Neural progenitor cell (in vitro differentiated cells): ENCODE measurements at regions not wholly inside any gene's neighbourhood (a gene's known extent, or its start where the extent isn't known, plus 50 kb on each side); places are given as distances from the start of the nearest gene placed in this dataset.

ENCODE experiments used
- DNase-seq: peaks from one replicate; pipeline ENCODE4 v3.0.0-alpha.2; 2016; ENCODE audit warnings: low spot score
- H2AFZ ChIP-seq: fragments of 200-600 bp; sonication (generic); replicated peaks from 2 replicates; pipeline ENCODE4 v1.6.1; 2016; ENCODE audit warnings: antibody characterized with exemption
- H3F3A ChIP-seq: fragments of 200-600 bp; sonication (generic); 2 replicates; pipeline ENCODE4 v1.6.1; 2016; ENCODE audit warnings: antibody characterized with exemption, low read depth
- H3K27ac ChIP-seq: fragments of 200-600 bp; sonication (generic); 2 replicates; pipeline ENCODE4 v1.5.1; 2016; ENCODE audit warnings: mild to moderate bottlenecking
- H3K27me3 ChIP-seq: fragments of 200-600 bp; sonication (generic); 2 replicates; pipeline ENCODE4 v1.6.1; 2016; ENCODE audit warnings: mild to moderate bottlenecking, moderate library complexity
- H3K36me3 ChIP-seq: fragments of 200-600 bp; sonication (generic); 2 replicates; pipeline ENCODE4 v1.5.1; 2016
- H3K4me1 ChIP-seq: fragments of 200-600 bp; sonication (generic); 2 replicates; pipeline ENCODE4 v1.6.1; 2016; ENCODE audit warnings: mixed run types
- H3K4me2 ChIP-seq: fragments of 200-600 bp; sonication (generic); 2 replicates; pipeline ENCODE4 v1.6.1; 2016
- H3K4me3 ChIP-seq: fragments of 200-600 bp; sonication (generic); 2 replicates; pipeline ENCODE4 v1.5.1; 2016
- H3K79me2 ChIP-seq: fragments of 200-600 bp; sonication (generic); 2 replicates; pipeline ENCODE4 v1.6.1; 2016; ENCODE audit warnings: low read depth
- H3K9ac ChIP-seq: fragments of 200-600 bp; sonication (generic); 2 replicates; pipeline ENCODE4 v1.6.1; 2016
- H3K9me3 ChIP-seq: fragments of 200-600 bp; sonication (generic); 2 replicates; pipeline ENCODE4 v1.5.1; 2016; ENCODE audit warnings: low read depth
- H4K20me1 ChIP-seq: fragments of 200-600 bp; sonication (generic); 2 replicates; pipeline ENCODE4 v1.6.1; 2016; ENCODE audit warnings: low read depth
- H3K27ac Mint-ChIP-seq: 3 replicates; pipeline ENCODE4 v1.8.0; 2021; ENCODE audit warnings: mixed read lengths
- H3K27me3 Mint-ChIP-seq: 2 replicates; pipeline ENCODE4 v1.8.0; 2022; ENCODE audit warnings: low read depth, mild to moderate bottlenecking, inconsistent platforms, moderate library complexity, mixed read lengths; ENCODE audit not compliant: insufficient read depth
- H3K36me3 Mint-ChIP-seq: 3 replicates; pipeline ENCODE4 v1.8.0; 2021; ENCODE audit warnings: mixed read lengths
- H3K4me1 Mint-ChIP-seq: 3 replicates; pipeline ENCODE4 v1.8.0; 2021; ENCODE audit warnings: mixed read lengths
- H3K4me3 Mint-ChIP-seq: 3 replicates; pipeline ENCODE4 v1.8.0; 2021; ENCODE audit warnings: mild to moderate bottlenecking, moderate library complexity, mixed read lengths
- H3K9me3 Mint-ChIP-seq: 3 replicates; pipeline ENCODE4 v1.8.0; 2020; ENCODE audit warnings: mixed read lengths
- EZH2 ChIP-seq: fragments of 200-600 bp; sonication (generic); IDR thresholded peaks from 2 replicates; pipeline ENCODE4 v1.6.1; 2017; ENCODE audit warnings: antibody characterized with exemption, mild to moderate bottlenecking, moderate library complexity
- EZH2phosphoT487 ChIP-seq: fragments of 200-600 bp; sonication (generic); IDR thresholded peaks from 2 replicates; pipeline ENCODE4 v1.6.1; 2017; ENCODE audit warnings: antibody characterized with exemption
- TF ChIP-seq, protein P1 (sequence below): fragments of 200-600 bp; sonication (generic); IDR thresholded peaks from 2 replicates; pipeline ENCODE4 v1.5.1; 2017; ENCODE audit warnings: antibody characterized with exemption, mild to moderate bottlenecking

DNA sequence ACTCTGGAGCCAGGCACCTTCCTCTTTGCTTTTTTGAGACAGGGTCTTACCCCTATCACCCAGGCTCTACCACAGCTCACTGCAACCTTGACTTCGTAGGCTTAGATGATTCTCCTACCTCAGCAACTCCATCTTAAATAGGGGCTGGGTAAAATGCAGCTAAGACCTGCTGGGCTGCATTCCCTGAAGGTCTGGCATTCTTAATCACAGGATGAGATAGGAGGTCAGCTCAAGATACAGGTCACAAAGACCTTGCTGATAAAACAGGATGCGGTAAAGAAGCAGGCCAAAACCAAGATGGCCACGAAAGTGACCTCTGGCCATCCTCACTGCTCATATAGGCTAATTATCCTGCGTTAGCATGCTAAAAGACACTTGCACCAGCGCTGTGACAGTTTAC is 770.8 kb upstream of the PRKX start:
- H4K20me1 ChIP-seq: no peaks in the 10 kb centered on the region
- no peaks in the 10 kb centered on the region for H3K4me1 ChIP-seq
- H3K79me2 ChIP-seq: no peaks in the 10 kb centered on the region
- no peak overlapping the region for H3K4me2 ChIP-seq
- DNase-seq: no peak
- no peak overlapping the region for H2AFZ ChIP-seq
- Mint-ChIP-seq H3K9me3 (peaks cover 2% of the 10 kb centered on the region), H3K27ac (no peak overlapping the region), H3K36me3 (no peaks in the 10 kb centered on the region), H3K4me1 (peaks cover 8% of the 10 kb centered on the region), H3K4me3 (no peak overlapping the region), H3K27me3 (no peaks in the 10 kb centered on the region)
- no peaks in the 10 kb centered on the region for H3K36me3 ChIP-seq
- no peaks in the 10 kb centered on the region for H3K27me3 ChIP-seq
- TF ChIP-seq EZH2phosphoT487 (no peak), EZH2 (no peak)
- TF ChIP-seq, protein P1, sequence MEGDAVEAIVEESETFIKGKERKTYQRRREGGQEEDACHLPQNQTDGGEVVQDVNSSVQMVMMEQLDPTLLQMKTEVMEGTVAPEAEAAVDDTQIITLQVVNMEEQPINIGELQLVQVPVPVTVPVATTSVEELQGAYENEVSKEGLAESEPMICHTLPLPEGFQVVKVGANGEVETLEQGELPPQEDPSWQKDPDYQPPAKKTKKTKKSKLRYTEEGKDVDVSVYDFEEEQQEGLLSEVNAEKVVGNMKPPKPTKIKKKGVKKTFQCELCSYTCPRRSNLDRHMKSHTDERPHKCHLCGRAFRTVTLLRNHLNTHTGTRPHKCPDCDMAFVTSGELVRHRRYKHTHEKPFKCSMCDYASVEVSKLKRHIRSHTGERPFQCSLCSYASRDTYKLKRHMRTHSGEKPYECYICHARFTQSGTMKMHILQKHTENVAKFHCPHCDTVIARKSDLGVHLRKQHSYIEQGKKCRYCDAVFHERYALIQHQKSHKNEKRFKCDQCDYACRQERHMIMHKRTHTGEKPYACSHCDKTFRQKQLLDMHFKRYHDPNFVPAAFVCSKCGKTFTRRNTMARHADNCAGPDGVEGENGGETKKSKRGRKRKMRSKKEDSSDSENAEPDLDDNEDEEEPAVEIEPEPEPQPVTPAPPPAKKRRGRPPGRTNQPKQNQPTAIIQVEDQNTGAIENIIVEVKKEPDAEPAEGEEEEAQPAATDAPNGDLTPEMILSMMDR: no peak
- H3K4me3 ChIP-seq: no peak overlapping the region
- no peak overlapping the region for H3K27ac ChIP-seq
- no peak overlapping the region for H3K9ac ChIP-seq
- H3F3A ChIP-seq: no peaks in the 10 kb centered on the region
- no peaks in the 10 kb centered on the region for H3K9me3 ChIP-seq

- Histone ChIP-seq H3K4me2 (no peak overlapping the region), H3F3A (no peaks in the 10 kb centered on the region), H3K36me3 (no peaks in the 10 kb centered on the region), H3K4me1 (no peaks in the 10 kb centered on the region), H2AFZ (no peak overlapping the region), H3K9me3 (no peaks in the 10 kb centered on the region), H3K9ac (no peak overlapping the region), H3K27me3 (no peaks in the 10 kb centered on the region), H3K79me2 (no peaks in the 10 kb centered on the region), H3K27ac (no peak overlapping the region), H3K4me3 (no peak overlapping the region), H4K20me1 (no peaks in the 10 kb centered on the region)
- Mint-ChIP-seq H3K9me3 (peaks cover 20% of the 10 kb centered on the region), H3K4me3 (no peak overlapping the region), H3K27ac (no peak overlapping the region), H3K27me3 (no peaks in the 10 kb centered on the region), H3K36me3 (peaks cover 2% of the 10 kb centered on the region), H3K4me1 (peaks cover 2% of the 10 kb centered on the region)
- peak; percentile 24 for DNase-seq
- TF ChIP-seq EZH2phosphoT487 (no peak), EZH2 (no peak)
- TF ChIP-seq, protein P1: no peak
These were observed 738.1 kb upstream of the PRKX start for GRCh38 chrX:4451591-4451990.

- no peak overlapping the region for H2AFZ ChIP-seq
- H3K4me3 ChIP-seq: no peak overlapping the region
- no peak overlapping the region for H3K27ac ChIP-seq
- peaks cover 2% of the 10 kb centered on the region for H3K4me1 Mint-ChIP-seq
- no peak overlapping the region for H3K4me3 Mint-ChIP-seq
- H3K9me3 ChIP-seq: no peaks in the 10 kb centered on the region
- no peaks in the 10 kb centered on the region for H3K79me2 ChIP-seq
- DNase-seq: no peak
- H3K27me3 Mint-ChIP-seq: no peaks in the 10 kb centered on the region
- no peaks in the 10 kb centered on the region for H3K4me1 ChIP-seq
- no peaks in the 10 kb centered on the region for H3K27me3 ChIP-seq
- peaks cover 20% of the 10 kb centered on the region for H3K9me3 Mint-ChIP-seq
- H3K27ac Mint-ChIP-seq: no peak overlapping the region
- H3K4me2 ChIP-seq: no peak overlapping the region
- H3K36me3 Mint-ChIP-seq: peaks cover 2% of the 10 kb centered on the region
- no peaks in the 10 kb centered on the region for H3K36me3 ChIP-seq
- H3K9ac ChIP-seq: no peak overlapping the region
- no peaks in the 10 kb centered on the region for H4K20me1 ChIP-seq
- H3F3A ChIP-seq: no peaks in the 10 kb centered on the region
- TF ChIP-seq EZH2: no peak
These were observed 736.7 kb upstream of the PRKX start for GRCh38 chrX:4450177-4450576.

- no peak overlapping the region for H3K4me2 ChIP-seq
- H3K4me3 ChIP-seq: no peak overlapping the region
- no peak overlapping the region for H3K27ac Mint-ChIP-seq
- no peak overlapping the region for H3K4me3 Mint-ChIP-seq
- H3K4me1 Mint-ChIP-seq: peaks cover 2% of the 10 kb centered on the region
- H3K79me2 ChIP-seq: no peaks in the 10 kb centered on the region
- H3K36me3 ChIP-seq: no peaks in the 10 kb centered on the region
- no peak overlapping the region for H2AFZ ChIP-seq
- TF ChIP-seq EZH2phosphoT487: no peak
- TF ChIP-seq EZH2: no peak
- TF ChIP-seq, protein P1: no peak
- H3K27me3 ChIP-seq: no peaks in the 10 kb centered on the region
- H3K27me3 Mint-ChIP-seq: peaks cover 2% of the 10 kb centered on the region
- no peaks in the 10 kb centered on the region for H4K20me1 ChIP-seq
- H3K4me1 ChIP-seq: peaks cover 11% of the 10 kb centered on the region
- H3K9me3 Mint-ChIP-seq: no peaks in the 10 kb centered on the region
- no peaks in the 10 kb centered on the region for H3K9me3 ChIP-seq
- H3K36me3 Mint-ChIP-seq: no peaks in the 10 kb centered on the region
- H3K27ac ChIP-seq: no peak overlapping the region
- H3F3A ChIP-seq: no peaks in the 10 kb centered on the region
- DNase-seq: peak; percentile 64
- H3K9ac ChIP-seq: no peak overlapping the region
These were observed 722.5 kb upstream of the PRKX start for GRCh38 chrX:4435905-4436304.
